ENCODE measurements at regions not wholly inside any gene's neighbourhood (a gene's known extent, or its start where the extent isn't known, plus 50 kb on each side); places are given as distances from the start of the nearest gene placed in this dataset.

- Histone ChIP-seq H3K27me3 (ENCODE audit: insufficient read depth) (no peaks in the 10 kb centered on the region), H3K4me1 (ENCODE audit: control insufficient read depth in 1 of 2, insufficient read depth in 2 of 2, low read depth in 1 of 2, low read length in 1 of 2) (no peaks in the 10 kb centered on the region), H3K9ac (no peak overlapping the region), H3K27ac (ENCODE audit: low read depth in 2 of 2, low read length in 1 of 2) (no peak overlapping the region), H3K9me2 (no peaks in the 10 kb centered on the region), H3K79me2 (ENCODE audit: insufficient read depth) (no peaks in the 10 kb centered on the region), H4K20me1 (ENCODE audit: insufficient read depth) (no peaks in the 10 kb centered on the region), H3K4me2 (no peak overlapping the region), H3K4me3 (ENCODE audit: low read depth in 2 of 2, low read length in 1 of 2) (no peak overlapping the region), H3K9me3 (no peaks in the 10 kb centered on the region), H3K36me3 (replicated peaks in 1 of 2; ENCODE audit: control insufficient read depth in 1 of 2, insufficient read depth in 2 of 2, low read length in 1 of 2) (no peaks in the 10 kb centered on the region), H3F3A (replicated peaks; ENCODE audit: insufficient read depth) (no peaks in the 10 kb centered on the region), H2AFZ (ENCODE audit: low read depth) (no peak overlapping the region)
- POLR2A ChIA-PET: no interaction called here
- WGBS (ENCODE audit: low lambda C conversion rate): 74% methylated on average over 1 of the region's 1 CpG
- no peak for DNase-seq
- CTCF ChIA-PET: no interaction called here
- TF ChIP-seq EZH2phosphoT487 (IDR thresholded peaks at IDR 0.05; ENCODE audit: borderline replicate concordance, low read depth) (no peak), RCOR1 (IDR thresholded peaks at IDR 0.05; ENCODE audit: low read length) (no peak), TEAD4 (IDR thresholded peaks at IDR 0.05; ENCODE audit: borderline replicate concordance, insufficient read depth) (no peak), SIN3A (IDR thresholded peaks at IDR 0.05; ENCODE audit: borderline replicate concordance, low read depth, low read length) (no peak), ZBTB33 (IDR thresholded peaks at IDR 0.05; ENCODE audit: borderline replicate concordance, low read depth) (no peak), RAD21 (IDR thresholded peaks at IDR 0.05; ENCODE audit: low read length) (no peak), FOXM1 (IDR thresholded peaks at IDR 0.05; ENCODE audit: low read depth) (no peak), MEF2A (IDR thresholded peaks at IDR 0.05; ENCODE audit: borderline replicate concordance, low read depth) (no peak), GATA2 (CRISPR knock-in tag; IDR thresholded peaks at IDR 0.05) (no peak), POLR2AphosphoS5 (IDR thresholded peaks at IDR 0.05; ENCODE audit: low read depth, low read length) (no peak), MAX (IDR thresholded peaks at IDR 0.05; ENCODE audit: low read depth) (no peak), USF2 (IDR thresholded peaks at IDR 0.05; ENCODE audit: borderline replicate concordance, low read depth, low read length) (no peak), RFX5 (IDR thresholded peaks at IDR 0.05; ENCODE audit: low read length) (no peak), NRF1 (IDR thresholded peaks at IDR 0.05; ENCODE audit: low read depth, low read length) (no peak), GABPA (IDR thresholded peaks at IDR 0.05; ENCODE audit: low read depth) (no peak), IRF3 (IDR thresholded peaks at IDR 0.05; ENCODE audit: low read depth, low read length) (no peak), EP300 (IDR thresholded peaks at IDR 0.05; ENCODE audit: borderline replicate concordance in 1 of 2, low read depth in 1 of 2, low read length in 1 of 2) (no peak)
These were observed 148.9 kb upstream of the SLC39A10 start for GRCh38 chr2:195508139-195508455.
